ENCODE measurements at regions not wholly inside any gene's neighbourhood (a gene's known extent, or its start where the extent isn't known, plus 50 kb on each side); places are given as distances from the start of the nearest gene placed in this dataset.

GRCh38 chr5:84546686-84547085, 162.0 kb upstream of the EDIL3 start:
- no peak for TF ChIP-seq CTCF (IDR thresholded peaks at IDR 0.05)
- TF ChIP-seq POLR2A (IDR thresholded peaks at IDR 0.05) = no peak
